ENCODE measurements at regions not wholly inside any gene's neighbourhood (a gene's known extent, or its start where the extent isn't known, plus 50 kb on each side); places are given as distances from the start of the nearest gene placed in this dataset.

DNA sequence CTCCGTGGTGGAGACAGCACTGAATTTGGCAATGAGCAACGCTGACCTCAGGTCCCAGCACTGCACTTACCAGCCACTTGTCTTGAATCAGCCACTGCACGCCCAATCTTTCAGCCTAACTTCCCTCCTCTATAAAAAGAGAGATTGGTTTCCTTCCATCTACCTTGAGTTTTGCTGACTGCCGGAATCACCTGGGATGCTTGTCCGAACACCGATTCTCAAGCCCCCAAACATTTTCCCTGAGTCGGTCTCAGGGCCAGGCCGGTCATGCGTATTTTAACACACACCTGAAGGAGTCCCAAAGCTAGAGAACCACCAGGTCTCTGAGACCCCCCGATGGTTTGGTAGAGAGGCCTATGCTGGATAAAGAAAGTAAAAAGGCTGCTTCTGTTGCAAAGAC, 131.5 kb downstream of the SPATA19 start:
- Histone ChIP-seq H3K27me3 (ENCODE audit: insufficient read depth, low read length) (peaks cover 3% of the 10 kb centered on the region; the same call in 1 of the 2 replicates), H4K91ac (ENCODE audit: insufficient read length, low read depth, low read length) (no peak overlapping the region), H3K4me1 (ENCODE audit: insufficient read depth, low read length) (peaks cover 22% of the 10 kb centered on the region; the same call in 1 of the 2 replicates), H3K14ac (ENCODE audit: insufficient read depth, low read length) (no peak overlapping the region), H3K9me3 (ENCODE audit: control insufficient read depth, low read depth, low read length) (no peaks in the 10 kb centered on the region), H3K4ac (ENCODE audit: low read depth, low read length) (no peak overlapping the region), H2BK120ac (ENCODE audit: low read depth, low read length, poor library complexity, severe bottlenecking) (no peak overlapping the region), H4K5ac (ENCODE audit: insufficient read length, low read depth, low read length) (no peak overlapping the region), H3K4me2 (ENCODE audit: insufficient read depth, insufficient read length, low read length) (no peak overlapping the region), H4K20me1 (ENCODE audit: control insufficient read depth, insufficient read depth, insufficient read length) (no peaks in the 10 kb centered on the region), H3K23ac (ENCODE audit: insufficient read length, low read depth, low read length) (no peak overlapping the region), H2AK5ac (ENCODE audit: insufficient read length, low read length) (no peak overlapping the region), H2BK5ac (ENCODE audit: insufficient read length, low read length) (no peak overlapping the region), H2BK15ac (ENCODE audit: low read depth, low read length) (no peak overlapping the region), H3K23me2 (ENCODE audit: insufficient read length, low read depth, low read length, poor library complexity, severe bottlenecking) (no peaks in the 10 kb centered on the region), H3K27ac (ENCODE audit: insufficient read length, low read depth, low read length) (no peak overlapping the region), H4K8ac (replicated peaks; ENCODE audit: insufficient read length, low read depth, low read length) (no peak overlapping the region), H2BK20ac (ENCODE audit: low read depth, low read length, poor library complexity, severe bottlenecking) (no peak overlapping the region), H2BK12ac (ENCODE audit: insufficient read length, low read depth, low read length) (no peak overlapping the region), H3K9ac (ENCODE audit: extremely low read depth, insufficient read length, low read length) (no peak overlapping the region), H3K79me2 (ENCODE audit: insufficient read depth, low read length) (no peaks in the 10 kb centered on the region), H3K18ac (ENCODE audit: insufficient read length, low read depth, low read length) (no peak overlapping the region), H3K79me1 (ENCODE audit: insufficient read depth, low read depth, low read length, poor library complexity, severe bottlenecking) (no peaks in the 10 kb centered on the region), H3K56ac (ENCODE audit: insufficient read length, low read depth, low read length) (no peak overlapping the region), H3T11ph (ENCODE audit: low read length) (no peak overlapping the region), H2AFZ (ENCODE audit: low read length) (no peak overlapping the region)
- no peak for DNase-seq
- H3K27ac Mint-ChIP-seq, result no peak overlapping the region
- H3K9me3 Mint-ChIP-seq, result no peaks in the 10 kb centered on the region
- no peaks in the 10 kb centered on the region; a peak in 2 of 7 replicates for H3K36me3 Mint-ChIP-seq (ENCODE audit: insufficient read depth in 1 of 3, low read depth in 3 of 3)
- TF ChIP-seq, protein P1, sequence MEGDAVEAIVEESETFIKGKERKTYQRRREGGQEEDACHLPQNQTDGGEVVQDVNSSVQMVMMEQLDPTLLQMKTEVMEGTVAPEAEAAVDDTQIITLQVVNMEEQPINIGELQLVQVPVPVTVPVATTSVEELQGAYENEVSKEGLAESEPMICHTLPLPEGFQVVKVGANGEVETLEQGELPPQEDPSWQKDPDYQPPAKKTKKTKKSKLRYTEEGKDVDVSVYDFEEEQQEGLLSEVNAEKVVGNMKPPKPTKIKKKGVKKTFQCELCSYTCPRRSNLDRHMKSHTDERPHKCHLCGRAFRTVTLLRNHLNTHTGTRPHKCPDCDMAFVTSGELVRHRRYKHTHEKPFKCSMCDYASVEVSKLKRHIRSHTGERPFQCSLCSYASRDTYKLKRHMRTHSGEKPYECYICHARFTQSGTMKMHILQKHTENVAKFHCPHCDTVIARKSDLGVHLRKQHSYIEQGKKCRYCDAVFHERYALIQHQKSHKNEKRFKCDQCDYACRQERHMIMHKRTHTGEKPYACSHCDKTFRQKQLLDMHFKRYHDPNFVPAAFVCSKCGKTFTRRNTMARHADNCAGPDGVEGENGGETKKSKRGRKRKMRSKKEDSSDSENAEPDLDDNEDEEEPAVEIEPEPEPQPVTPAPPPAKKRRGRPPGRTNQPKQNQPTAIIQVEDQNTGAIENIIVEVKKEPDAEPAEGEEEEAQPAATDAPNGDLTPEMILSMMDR (conservative IDR thresholded peaks at IDR 0.05), result no peak
- WGBS (ENCODE audit: extremely low coverage, insufficient read length, low lambda C conversion rate), result no CpG with 5 or more reads among the region's 10 CpGs
- H3K27me3 Mint-ChIP-seq (ENCODE audit: low read depth), result peaks cover 44% of the 10 kb centered on the region
- no peak overlapping the region for H3K4me3 Mint-ChIP-seq
- H3K4me1 Mint-ChIP-seq, result peaks cover 26 to 34% of the 10 kb centered on the region in 2 experiments

Measured in H9 (cell line).